SK-N-SH treated with all-trans-retinoic acid at 6 μM for 48 hours (cell line): ENCODE measurements at regions not wholly inside any gene's neighbourhood (a gene's known extent, or its start where the extent isn't known, plus 50 kb on each side); places are given as distances from the start of the nearest gene placed in this dataset.

Source experiments
- ATAC-seq: fragments of 200-7000 bp; cut with Tn5 transposase; 3 replicates; pipeline ENCODE4 v1.9.1; 2020; ENCODE audit warnings: mild to moderate bottlenecking, moderate library complexity
- ARNTL ChIP-seq: fragments of 450-650 bp; formaldehyde crosslinking; IDR thresholded peaks from 2 replicates; pipeline ENCODE4 v1.5.0; 2020; ENCODE audit warnings: low read depth, mild to moderate bottlenecking, moderate library complexity, borderline replicate concordance
- BACH2 ChIP-seq: fragments of 250-450 bp; sonication (Bioruptor Pico); IDR thresholded peaks from 2 replicates; pipeline ENCODE4 v1.9.0; 2021; ENCODE audit warnings: mild to moderate bottlenecking, borderline replicate concordance
- CSDC2 ChIP-seq: fragments of 250-450 bp; sonication (Bioruptor Pico); IDR thresholded peaks from 2 replicates; pipeline ENCODE4 v1.5.0; 2020; ENCODE audit warnings: mild to moderate bottlenecking, moderate library complexity
- CSRNP3 ChIP-seq: fragments of 250-450 bp; sonication (Bioruptor Pico); IDR thresholded peaks from 2 replicates; pipeline ENCODE4 v1.5.1; 2021; ENCODE audit warnings: mild to moderate bottlenecking, moderate library complexity
- GLIS3 ChIP-seq: fragments of 250-450 bp; sonication (Bioruptor Pico); IDR thresholded peaks from 2 replicates; pipeline ENCODE4 v1.5.0; 2020; ENCODE audit warnings: mild to moderate bottlenecking, moderate library complexity
- ISL1 ChIP-seq: fragments of 250-450 bp; sonication (Bioruptor Pico); IDR thresholded peaks from 2 replicates; pipeline ENCODE4 v2.1.2; 2022; ENCODE audit warnings: mild to moderate bottlenecking, moderate library complexity
- OSR1 ChIP-seq: fragments of 250-450 bp; sonication (Bioruptor Pico); IDR thresholded peaks from 2 replicates; pipeline ENCODE4 v1.8.0; 2022; ENCODE audit warnings: moderate library complexity, mild to moderate bottlenecking, inconsistent platforms
- PATZ1 ChIP-seq: fragments of 250-450 bp; sonication (Bioruptor Pico); IDR thresholded peaks from 2 replicates; pipeline ENCODE4 v1.8.0; 2020; ENCODE audit warnings: mild to moderate bottlenecking, moderate library complexity, borderline replicate concordance
- POU6F1 ChIP-seq: fragments of 250-450 bp; sonication (Bioruptor Pico); IDR thresholded peaks from 2 replicates; pipeline ENCODE4 v1.8.0; 2021; ENCODE audit warnings: low read depth, mild to moderate bottlenecking, moderate library complexity, borderline replicate concordance
- PPARA ChIP-seq: fragments of 250-450 bp; sonication (Bioruptor Pico); IDR thresholded peaks from 2 replicates; pipeline ENCODE4 v1.5.0; 2020; ENCODE audit warnings: mild to moderate bottlenecking, borderline replicate concordance
- SNAI2 ChIP-seq: fragments of 250-450 bp; sonication (Bioruptor Pico); IDR thresholded peaks from 2 replicates; pipeline ENCODE4 v1.5.0; 2020; ENCODE audit warnings: mild to moderate bottlenecking, moderate library complexity
- TCF4 ChIP-seq: fragments of 250-450 bp; sonication (Bioruptor Pico); IDR thresholded peaks from 2 replicates; pipeline ENCODE4 v1.8.0; 2021; ENCODE audit warnings: mild to moderate bottlenecking, moderate library complexity, borderline replicate concordance
- TOX ChIP-seq: fragments of 250-450 bp; sonication (Bioruptor Pico); IDR thresholded peaks from 2 replicates; pipeline ENCODE4 v1.8.0; 2021; ENCODE audit warnings: mild to moderate bottlenecking, moderate library complexity, borderline replicate concordance
- TSHZ2 ChIP-seq: fragments of 250-450 bp; sonication (Bioruptor Pico); IDR thresholded peaks from 2 replicates; pipeline ENCODE4 v1.5.0; 2020; ENCODE audit warnings: mild to moderate bottlenecking, moderate library complexity
- ZC3H10 ChIP-seq: fragments of 250-450 bp; sonication (Bioruptor Pico); IDR thresholded peaks from 2 replicates; pipeline ENCODE4 v1.5.1; 2021; ENCODE audit warnings: mild to moderate bottlenecking, moderate library complexity
- ZFP3 ChIP-seq: fragments of 250-450 bp; sonication (Bioruptor Pico); IDR thresholded peaks from 2 replicates; pipeline ENCODE4 v1.5.0; 2020; ENCODE audit warnings: mild to moderate bottlenecking, moderate library complexity
- ZFP30 ChIP-seq: fragments of 450-650 bp; formaldehyde crosslinking; IDR thresholded peaks from 2 replicates; pipeline ENCODE4 v1.5.0; 2022; ENCODE audit warnings: mild to moderate bottlenecking, moderate library complexity
- ZNF565 ChIP-seq: fragments of 450-650 bp; formaldehyde crosslinking; conservative IDR thresholded peaks from 2 replicates; pipeline ENCODE4 v1.5.0; 2020; ENCODE audit warnings: low read depth, mild to moderate bottlenecking, moderate library complexity
- ZNF70 ChIP-seq: fragments of 450-650 bp; formaldehyde crosslinking; IDR thresholded peaks from 2 replicates; pipeline ENCODE4 v1.5.0; 2020; ENCODE audit warnings: mild to moderate bottlenecking, moderate library complexity

GRCh38 chr2:120887320-120887697 is 151.6 kb downstream of the GLI2 start:
- TF ChIP-seq TOX (no peak), TCF4 (no peak), TSHZ2 (no peak), ZC3H10 (CRISPR knock-in tag) (no peak), ZFP3 (no peak), ZFP30 (no peak), SNAI2 (CRISPR knock-in tag) (no peak)
- ATAC-seq = no peak

GRCh38 chr2:120887741-120888231 is 152.1 kb downstream of the GLI2 start:
- TF ChIP-seq POU6F1 (CRISPR knock-in tag) (no peak), ZNF565 (CRISPR knock-in tag) (no peak), ZFP30 (no peak)
- no peak for ATAC-seq

- TF ChIP-seq CSRNP3 (CRISPR knock-in tag) (no peak), ZNF70 (CRISPR knock-in tag) (no peak), TCF4 (no peak), ISL1 (CRISPR knock-in tag) (no peak), ZFP30 (no peak)
- TF ChIP-seq, all 23 proteins: peak for 0
- ATAC-seq = no peak
These were observed 153.2 kb downstream of the GLI2 start for GRCh38 chr2:120888851-120889250.

- no peak for ATAC-seq
- TF ChIP-seq POU6F1 (CRISPR knock-in tag) (no peak), ISL1 (CRISPR knock-in tag) (no peak), CSDC2 (CRISPR knock-in tag) (no peak), ARNTL (no peak), PPARA (no peak), PATZ1 (CRISPR knock-in tag) (no peak), TCF4 (no peak), TSHZ2 (no peak), ZNF70 (CRISPR knock-in tag) (no peak), GLIS3 (no peak), ZNF565 (CRISPR knock-in tag) (no peak), TOX (no peak), ZFP3 (no peak), BACH2 (no peak), CSRNP3 (CRISPR knock-in tag) (no peak), OSR1 (CRISPR knock-in tag) (no peak)
- TF ChIP-seq, all 23 proteins: peak for 0
These were observed 154.3 kb downstream of the GLI2 start for GRCh38 chr2:120889936-120890335.
